ENCODE measurements at regions not wholly inside any gene's neighbourhood (a gene's known extent, or its start where the extent isn't known, plus 50 kb on each side); places are given as distances from the start of the nearest gene placed in this dataset.
"Not testable (repeated sequence)": the region's sequence is repeated elsewhere in the genome, so short reads cannot be mapped to it uniquely, and the experiment has no call there.

GRCh38 chr2:11077411-11077810 lies 77.9 kb upstream of the SLC66A3 start:
- no peaks in the 10 kb centered on the region for H3K27me3 ChIP-seq (ENCODE audit: control insufficient read depth, insufficient read depth, low read length)
- no peak for TF ChIP-seq CTCF (IDR thresholded peaks at IDR 0.05; ENCODE audit: insufficient read depth, low read length, poor library complexity, severe bottlenecking)
- no peak for DNase-seq (ENCODE audit: low read depth)
- no peak overlapping the region for H3K4me3 ChIP-seq (ENCODE audit: low read depth, low read length)
- no peaks in the 10 kb centered on the region for H3K36me3 ChIP-seq (ENCODE audit: control insufficient read depth, insufficient read depth, low read length)

GRCh38 chr2:11079136-11079824 lies 76.0 kb upstream of the SLC66A3 start:
- no peaks in the 10 kb centered on the region for H3K36me3 ChIP-seq (ENCODE audit: control insufficient read depth, insufficient read depth, low read length)
- no peak for DNase-seq (ENCODE audit: low read depth)
- no peak overlapping the region for H3K4me3 ChIP-seq (ENCODE audit: low read depth, low read length)
- H3K27me3 ChIP-seq (ENCODE audit: control insufficient read depth, insufficient read depth, low read length) = no peaks in the 10 kb centered on the region
- TF ChIP-seq CTCF (IDR thresholded peaks at IDR 0.05; ENCODE audit: insufficient read depth, low read length, poor library complexity, severe bottlenecking) = no peak

DNA sequence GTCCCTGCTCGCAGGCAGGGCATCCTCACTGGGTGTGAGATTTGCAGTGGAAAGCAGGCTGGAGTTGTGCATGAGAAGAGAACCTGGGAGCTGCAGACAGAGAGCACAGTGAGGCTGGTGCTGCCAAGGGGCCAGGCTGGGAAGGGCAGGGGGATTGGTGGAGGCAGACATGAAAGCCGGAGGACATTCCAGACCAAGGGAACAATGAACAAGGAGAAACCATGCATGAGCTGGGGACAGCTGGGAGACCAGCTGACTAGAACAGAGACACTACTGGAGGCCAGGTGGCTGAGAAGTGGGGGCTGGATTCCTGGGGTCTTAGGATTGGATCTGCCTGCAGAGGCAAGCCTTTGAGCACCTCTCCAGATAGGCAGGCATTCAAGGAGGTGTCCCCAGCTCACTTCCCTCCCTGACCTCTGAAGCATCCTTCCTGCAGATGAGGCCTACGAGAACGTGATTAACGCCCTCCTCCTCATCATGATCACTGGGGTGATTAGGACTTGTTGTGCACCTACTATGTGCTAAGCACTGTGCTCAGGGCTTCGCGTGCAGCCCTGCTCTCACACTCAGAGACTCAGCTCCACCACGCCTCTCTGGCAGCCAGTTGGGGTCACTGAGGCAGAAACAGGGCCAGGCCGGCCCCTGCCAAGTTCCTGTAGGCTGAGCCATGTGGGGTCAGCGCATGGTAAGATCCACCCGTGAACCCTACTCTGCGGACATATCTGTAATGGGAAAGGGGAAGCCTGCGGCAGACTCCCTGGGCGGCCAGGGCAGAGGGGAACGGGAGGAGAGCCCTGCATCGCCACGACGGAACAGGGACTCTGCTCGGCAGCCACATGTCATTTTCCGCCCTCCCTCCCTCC lies 74.8 kb upstream of the SLC66A3 start:
- Histone ChIP-seq H3K27me3 (ENCODE audit: control insufficient read depth, insufficient read depth, low read length) (no peaks in the 10 kb centered on the region), H3K4me3 (ENCODE audit: low read depth, low read length) (no peak overlapping the region), H3K36me3 (ENCODE audit: control insufficient read depth, insufficient read depth, low read length) (no peaks in the 10 kb centered on the region)
- DNase-seq (ENCODE audit: low read depth) = no peak
- TF ChIP-seq CTCF (IDR thresholded peaks at IDR 0.05; ENCODE audit: insufficient read depth, low read length, poor library complexity, severe bottlenecking) = no peak

DNA sequence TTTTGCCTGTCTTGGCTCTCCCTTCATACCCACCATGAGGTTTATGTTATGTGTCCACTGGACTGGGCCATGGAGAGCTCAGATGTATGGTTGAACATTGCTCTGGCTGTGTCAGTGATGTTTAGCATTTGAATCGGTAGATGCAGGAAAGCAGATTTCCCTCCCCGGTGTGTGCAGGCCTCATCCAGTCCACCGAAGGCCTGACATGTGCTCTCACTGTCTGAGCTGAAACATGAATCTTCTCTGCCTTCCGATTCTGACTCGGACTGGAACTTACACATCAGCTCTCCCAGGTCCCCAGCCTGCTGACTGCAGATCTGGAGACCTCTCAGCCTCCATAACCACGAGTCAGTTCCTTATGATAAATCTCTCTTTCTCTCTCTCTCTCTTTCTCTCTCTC lies 72.4 kb upstream of the SLC66A3 start:
- Histone ChIP-seq H3K27me3 (ENCODE audit: control insufficient read depth, insufficient read depth, low read length) (no peaks in the 10 kb centered on the region), H3K36me3 (ENCODE audit: control insufficient read depth, insufficient read depth, low read length) (no peaks in the 10 kb centered on the region), H3K4me3 (ENCODE audit: low read depth, low read length) (no peak overlapping the region)
- no peak for TF ChIP-seq CTCF (IDR thresholded peaks at IDR 0.05; ENCODE audit: insufficient read depth, low read length, poor library complexity, severe bottlenecking)
- no peak for DNase-seq (ENCODE audit: low read depth)

DNA sequence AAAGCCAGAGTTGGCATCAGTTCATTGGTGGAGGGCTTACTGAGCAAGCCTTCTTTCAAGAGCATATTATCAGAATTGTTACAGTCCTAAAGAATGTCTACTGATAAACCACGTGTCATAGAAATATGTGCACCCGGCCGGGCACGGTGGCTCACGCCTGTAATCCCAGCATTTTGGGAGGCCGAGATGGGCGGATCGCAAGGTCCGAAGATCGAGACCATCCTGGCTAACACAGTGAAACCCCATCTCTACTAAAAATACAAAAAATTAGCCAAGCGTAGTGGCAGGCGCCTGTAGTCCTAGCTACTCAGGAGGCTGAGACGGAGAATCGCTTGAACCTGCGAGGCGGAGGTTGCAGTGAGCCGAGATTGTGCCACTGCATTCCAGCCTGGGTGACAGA lies 66.4 kb upstream of the SLC66A3 start:
- not testable (repeated sequence) for DNase-seq (ENCODE audit: low read depth); H3K36me3 ChIP-seq (ENCODE audit: control insufficient read depth, insufficient read depth, low read length); H3K27me3 ChIP-seq (ENCODE audit: control insufficient read depth, insufficient read depth, low read length); H3K4me3 ChIP-seq (ENCODE audit: low read depth, low read length)

DNA sequence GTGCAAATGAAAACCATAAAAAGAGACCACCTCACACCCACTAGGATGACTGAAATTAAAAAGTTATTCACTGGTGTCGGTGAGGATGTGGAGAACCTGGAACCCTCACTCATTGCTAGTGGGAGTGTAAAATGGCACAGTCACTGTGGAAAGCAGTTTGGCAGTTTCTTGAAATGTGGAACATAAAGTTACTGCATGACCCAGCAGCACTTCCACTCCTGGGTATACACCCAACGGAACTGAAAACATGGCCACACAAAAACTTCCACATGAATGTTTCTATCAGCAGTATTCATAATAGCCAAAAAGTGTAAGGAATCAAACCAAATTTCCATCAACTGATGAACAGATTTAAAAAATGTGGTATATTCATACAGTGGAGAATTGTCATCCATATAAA lies 65.1 kb upstream of the SLC66A3 start:
- H3K36me3 ChIP-seq (ENCODE audit: control insufficient read depth, insufficient read depth, low read length) = no peaks in the 10 kb centered on the region
- no peak for TF ChIP-seq CTCF (IDR thresholded peaks at IDR 0.05; ENCODE audit: insufficient read depth, low read length, poor library complexity, severe bottlenecking)
- DNase-seq (ENCODE audit: low read depth) = no peak

More for the DNA sequence above, 65.1 kb upstream of the SLC66A3 start:
- no peak overlapping the region for H3K4me3 ChIP-seq (ENCODE audit: low read depth, low read length)
- H3K27me3 ChIP-seq (ENCODE audit: control insufficient read depth, insufficient read depth, low read length) = no peaks in the 10 kb centered on the region
